ENCODE measurements at regions not wholly inside any gene's neighbourhood (a gene's known extent, or its start where the extent isn't known, plus 50 kb on each side); places are given as distances from the start of the nearest gene placed in this dataset.
A peak's percentile ranks its signal among the peaks of the same experiment; 100 is the strongest.

GRCh38 chr6:170083236-170084051, 207.4 kb downstream of the DLL1 start:
- Histone ChIP-seq H3K27me3 (ENCODE audit: control insufficient read depth in 2 of 2, insufficient read depth in 2 of 2, low read length in 2 of 2) (no peaks in the 10 kb centered on the region), H3K4me1 (ENCODE audit: control insufficient read depth in 2 of 2, insufficient read depth in 2 of 2, low read length in 2 of 2) (peaks cover 5% of the 10 kb centered on the region in 2 donors), H3K27ac (ENCODE audit: low read depth, low read length) (no peak overlapping the region), H3K4me3 (ENCODE audit: low read length) (no peak overlapping the region), H3K36me3 (ENCODE audit: control insufficient read depth in 2 of 3, insufficient read depth in 3 of 3, low read length in 3 of 3) (no peaks in the 10 kb centered on the region), H3K9me3 (ENCODE audit: control insufficient read depth in 2 of 3, low read length in 3 of 3) (no peaks in the 10 kb centered on the region)
- ATAC-seq (no peak), DNase-seq (peak in 1 of 9 donors; percentile 9)
- Mint-ChIP-seq H3K4me3 (peak overlapping the region in 1 of 10 donors; percentile 41), H3K27ac (peak overlapping the region in 3 of 9 donors; percentile 15 to 84 (median 50)), H3K9me3 (peaks cover 0 to 5% (median 1%) of the 10 kb centered on the region in 11 donors), H3K36me3 (peaks cover 0 to 2% (median 0%) of the 10 kb centered on the region in 5 donors), H3K27me3 (no peaks in the 10 kb centered on the region), H3K4me1 (peaks cover 6 to 26% (median 23%) of the 10 kb centered on the region in 7 donors)
- intact Hi-C loops (cut with micrococcal nuclease) = loop anchor here in 1 of 2 donors (10.0 kb wide), 1 partner anchor 61 kb away; no protein-coding TSS in a partner anchor
- CTCF ChIA-PET = no interaction called here
- POLR2A ChIA-PET = no interaction called here

GRCh38 chr6:170082531-170083187, 208.2 kb downstream of the DLL1 start:
- intact Hi-C loops (cut with micrococcal nuclease) = loop anchor here in 1 of 2 donors (10.0 kb wide), 1 partner anchor 62 kb away; no protein-coding TSS in a partner anchor
- DNase-seq (peak in 1 of 9 donors; percentile 19), ATAC-seq (no peak)
- no peaks in the 10 kb centered on the region for H3K4me1 ChIP-seq (ENCODE audit: control insufficient read depth in 2 of 2, insufficient read depth in 2 of 2, low read length in 2 of 2)
- H3K4me3 Mint-ChIP-seq = peak overlapping the region in 1 of 10 donors; percentile 17
- H3K27me3 Mint-ChIP-seq = peaks cover 0 to 3% (median 0%) of the 10 kb centered on the region in 5 donors
- peaks cover 0 to 20% (median 16%) of the 10 kb centered on the region in 7 donors for H3K4me1 Mint-ChIP-seq
- H3K9me3 ChIP-seq (ENCODE audit: control insufficient read depth in 2 of 3, low read length in 3 of 3) = no peaks in the 10 kb centered on the region
- CTCF ChIA-PET = no interaction called here
- H3K36me3 Mint-ChIP-seq = no peaks in the 10 kb centered on the region
- no peak overlapping the region for H3K4me3 ChIP-seq (ENCODE audit: low read length)
- H3K27ac ChIP-seq (ENCODE audit: low read depth, low read length) = peak overlapping the region; percentile 27
- no peaks in the 10 kb centered on the region for H3K27me3 ChIP-seq (ENCODE audit: control insufficient read depth in 2 of 2, insufficient read depth in 2 of 2, low read length in 2 of 2)
- peaks cover 0 to 6% (median 1%) of the 10 kb centered on the region in 11 donors for H3K9me3 Mint-ChIP-seq
- POLR2A ChIA-PET = no interaction called here
- H3K27ac Mint-ChIP-seq = peak overlapping the region in 5 of 9 donors; percentile 7 to 77 (median 18)
- H3K36me3 ChIP-seq (ENCODE audit: control insufficient read depth in 2 of 3, insufficient read depth in 3 of 3, low read length in 3 of 3) = no peaks in the 10 kb centered on the region

DNA sequence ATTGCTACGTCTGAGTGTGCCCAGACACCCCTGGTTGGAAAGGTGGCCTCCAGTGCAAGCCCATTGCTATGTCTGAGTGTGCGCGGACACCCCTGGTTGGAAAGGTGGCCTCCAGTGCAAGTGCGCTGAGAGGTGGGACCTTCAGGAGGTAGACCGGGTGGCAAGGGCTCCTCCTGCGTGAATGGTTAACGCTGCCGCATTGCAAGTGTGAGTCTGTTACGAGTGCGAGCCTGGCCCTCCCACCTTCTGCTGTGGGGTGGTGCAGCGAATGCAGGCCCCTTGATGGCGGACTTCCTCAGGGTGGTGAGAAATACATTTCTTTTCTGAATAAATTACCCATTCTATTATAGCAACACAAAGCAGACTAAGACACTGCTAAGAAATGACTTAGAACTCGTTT, 208.8 kb downstream of the DLL1 start:
- peak overlapping the region in 3 of 9 donors; percentile 11 to 69 (median 18) for H3K27ac Mint-ChIP-seq
- CTCF ChIA-PET = no interaction called here

DNA sequence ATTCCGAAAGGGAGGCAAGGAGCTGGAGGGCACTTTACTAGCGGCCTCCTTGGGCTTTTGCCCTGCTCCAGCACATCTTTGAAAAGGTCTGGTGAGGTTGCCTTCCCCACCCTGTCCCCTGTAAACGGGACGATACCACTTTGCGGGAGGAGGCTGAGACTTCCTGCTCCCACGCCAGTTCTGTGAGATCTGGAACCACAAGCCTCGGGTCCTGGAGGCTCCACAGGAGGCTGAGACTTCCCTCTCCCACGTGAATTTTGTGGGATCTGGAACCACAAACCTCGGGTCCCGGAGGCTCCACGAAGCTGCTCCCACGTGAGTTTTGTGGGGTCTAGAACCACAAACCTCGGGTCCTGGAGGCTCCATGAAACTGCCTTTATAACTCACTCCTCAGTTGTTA, 209.3 kb downstream of the DLL1 start:
- intact Hi-C loops (cut with micrococcal nuclease) = loop anchor here in 1 of 2 donors (10.0 kb wide), 1 partner anchor 63 kb away; no protein-coding TSS in a partner anchor
- CTCF ChIA-PET = no interaction called here

More for the DNA sequence above, 208.8 kb downstream of the DLL1 start:
- H3K4me1 Mint-ChIP-seq = peaks cover 0 to 19% (median 16%) of the 10 kb centered on the region in 7 donors
- Histone ChIP-seq H3K36me3 (ENCODE audit: control insufficient read depth in 2 of 3, insufficient read depth in 3 of 3, low read length in 3 of 3) (no peaks in the 10 kb centered on the region), H3K27me3 (ENCODE audit: control insufficient read depth in 2 of 2, insufficient read depth in 2 of 2, low read length in 2 of 2) (no peaks in the 10 kb centered on the region), H3K9me3 (ENCODE audit: control insufficient read depth in 2 of 3, low read length in 3 of 3) (no peaks in the 10 kb centered on the region), H3K4me1 (ENCODE audit: control insufficient read depth in 2 of 2, insufficient read depth in 2 of 2, low read length in 2 of 2) (no peaks in the 10 kb centered on the region), H3K27ac (ENCODE audit: low read depth, low read length) (no peak overlapping the region), H3K4me3 (ENCODE audit: low read length) (no peak overlapping the region)
- DNase-seq (peak in 1 of 9 donors; percentile 6), ATAC-seq (no peak)
- POLR2A ChIA-PET = no interaction called here
- H3K9me3 Mint-ChIP-seq = peaks cover 0 to 6% (median 1%) of the 10 kb centered on the region in 11 donors
- H3K4me3 Mint-ChIP-seq = no peak overlapping the region
- H3K27me3 Mint-ChIP-seq = peaks cover 0 to 3% (median 0%) of the 10 kb centered on the region in 5 donors
- no peaks in the 10 kb centered on the region for H3K36me3 Mint-ChIP-seq
- intact Hi-C loops (cut with micrococcal nuclease) = loop anchor here in 1 of 2 donors (10.0 kb wide), 1 partner anchor 63 kb away; no protein-coding TSS in a partner anchor

DNA sequence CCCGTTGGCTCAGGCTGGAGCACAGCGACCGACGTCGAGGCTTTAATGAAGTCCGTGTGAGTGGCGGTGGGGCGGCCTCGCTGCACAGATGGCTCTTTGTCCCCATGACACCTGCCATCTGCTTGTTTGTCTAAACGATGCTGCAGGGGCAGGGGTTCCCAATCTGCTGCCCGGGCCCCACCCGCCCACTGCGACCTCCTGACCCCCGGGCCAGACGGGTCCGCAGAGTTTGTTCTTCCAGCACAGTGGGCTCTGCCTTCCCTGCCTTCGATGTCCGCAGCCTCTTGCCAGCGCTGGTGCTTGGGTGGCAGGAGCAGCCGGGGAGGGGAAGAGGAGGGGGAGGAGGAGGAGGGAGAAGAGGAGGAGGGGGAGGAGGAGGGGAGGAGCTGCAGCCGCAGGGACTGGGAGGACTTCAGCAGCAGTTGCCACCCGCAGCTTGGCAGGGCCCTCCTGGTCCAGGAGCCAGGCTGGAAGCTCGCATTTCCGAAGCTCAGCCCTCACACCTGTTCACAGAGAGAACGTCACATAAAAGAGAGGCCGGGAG, 210.0 kb downstream of the DLL1 start:
- DNase-seq (peak in 1 of 9 donors; percentile 7), ATAC-seq (no peak)
- Histone ChIP-seq H3K36me3 (ENCODE audit: control insufficient read depth in 2 of 3, insufficient read depth in 3 of 3, low read length in 3 of 3) (no peaks in the 10 kb centered on the region), H3K27ac (ENCODE audit: low read depth, low read length) (no peak overlapping the region), H3K27me3 (ENCODE audit: control insufficient read depth in 2 of 2, insufficient read depth in 2 of 2, low read length in 2 of 2) (no peaks in the 10 kb centered on the region), H3K4me1 (ENCODE audit: control insufficient read depth in 2 of 2, insufficient read depth in 2 of 2, low read length in 2 of 2) (no peaks in the 10 kb centered on the region), H3K9me3 (ENCODE audit: control insufficient read depth in 2 of 3, low read length in 3 of 3) (no peaks in the 10 kb centered on the region), H3K4me3 (ENCODE audit: low read length) (no peak overlapping the region)
- H3K9me3 Mint-ChIP-seq = peaks cover 0 to 6% (median 0%) of the 10 kb centered on the region in 11 donors
- no peak overlapping the region for H3K4me3 Mint-ChIP-seq
- H3K36me3 Mint-ChIP-seq = no peaks in the 10 kb centered on the region
- intact Hi-C loops (cut with micrococcal nuclease) = loop anchor here in 1 of 2 donors (10.0 kb wide), 1 partner anchor 64 kb away; no protein-coding TSS in a partner anchor
- H3K27me3 Mint-ChIP-seq = peaks cover 0 to 3% (median 0%) of the 10 kb centered on the region in 5 donors
- H3K27ac Mint-ChIP-seq = no peak overlapping the region
- CTCF ChIA-PET = no interaction called here
- H3K4me1 Mint-ChIP-seq = peaks cover 0 to 14% (median 10%) of the 10 kb centered on the region in 7 donors
- POLR2A ChIA-PET = no interaction called here

More for the DNA sequence above, 209.3 kb downstream of the DLL1 start:
- no peaks in the 10 kb centered on the region for H3K36me3 Mint-ChIP-seq
- H3K27me3 ChIP-seq (ENCODE audit: control insufficient read depth in 2 of 2, insufficient read depth in 2 of 2, low read length in 2 of 2) = no peaks in the 10 kb centered on the region
- H3K9me3 ChIP-seq (ENCODE audit: control insufficient read depth in 2 of 3, low read length in 3 of 3) = no peaks in the 10 kb centered on the region
- no peak overlapping the region for H3K27ac Mint-ChIP-seq
- ATAC-seq (no peak), DNase-seq (peak in 1 of 9 donors; percentile 15)
- H3K4me3 ChIP-seq (ENCODE audit: low read length) = no peak overlapping the region
- no peak overlapping the region for H3K4me3 Mint-ChIP-seq
- H3K9me3 Mint-ChIP-seq = peaks cover 0 to 6% (median 1%) of the 10 kb centered on the region in 11 donors
- H3K4me1 Mint-ChIP-seq = peaks cover 0 to 18% (median 15%) of the 10 kb centered on the region in 7 donors
- H3K36me3 ChIP-seq (ENCODE audit: control insufficient read depth in 2 of 3, insufficient read depth in 3 of 3, low read length in 3 of 3) = no peaks in the 10 kb centered on the region
- POLR2A ChIA-PET = no interaction called here
- H3K27ac ChIP-seq (ENCODE audit: low read depth, low read length) = no peak overlapping the region
- H3K4me1 ChIP-seq (ENCODE audit: control insufficient read depth in 2 of 2, insufficient read depth in 2 of 2, low read length in 2 of 2) = no peaks in the 10 kb centered on the region
- peaks cover 0 to 3% (median 0%) of the 10 kb centered on the region in 5 donors for H3K27me3 Mint-ChIP-seq

DNA sequence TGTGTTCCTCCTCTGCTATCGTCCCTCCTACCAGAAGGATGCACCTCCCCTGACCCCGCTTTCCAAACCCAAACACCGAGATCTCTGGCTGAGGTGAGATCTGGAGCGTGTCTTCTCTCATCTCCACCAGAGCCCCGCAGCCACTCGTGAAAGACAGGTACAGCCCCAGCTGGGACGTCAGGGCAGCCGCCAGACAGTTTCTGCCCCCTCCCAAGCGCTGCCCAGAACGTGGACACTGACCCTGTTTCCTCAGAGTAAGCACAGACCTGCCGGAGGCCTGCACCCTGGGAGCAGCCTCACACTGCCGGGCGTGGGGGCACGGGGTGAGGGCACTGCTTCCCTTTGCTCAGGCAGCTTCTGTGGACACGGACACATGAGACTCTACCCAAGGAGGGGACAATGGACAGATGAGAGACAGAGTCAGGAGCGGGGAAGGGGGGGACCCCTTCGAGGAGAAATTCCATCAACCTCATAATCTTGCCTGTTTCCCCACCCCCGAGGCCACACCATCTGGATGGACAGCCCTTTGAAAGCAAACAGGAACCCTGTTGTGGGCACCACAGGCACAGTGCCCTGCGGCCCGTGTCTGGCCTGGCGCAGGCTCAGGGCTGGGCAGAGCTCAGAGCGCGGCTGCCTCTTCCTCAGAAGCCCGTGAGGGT, 210.6 kb downstream of the DLL1 start:
- CTCF ChIA-PET = no interaction called here
- Mint-ChIP-seq H3K36me3 (no peaks in the 10 kb centered on the region), H3K4me1 (peaks cover 0 to 13% (median 10%) of the 10 kb centered on the region in 7 donors), H3K9me3 (peaks cover 0 to 6% (median 0%) of the 10 kb centered on the region in 11 donors), H3K27ac (peak overlapping the region in 2 of 9 donors; percentile 47 to 59), H3K4me3 (no peak overlapping the region), H3K27me3 (peaks cover 0 to 3% (median 0%) of the 10 kb centered on the region in 5 donors)
- Histone ChIP-seq H3K27me3 (ENCODE audit: control insufficient read depth in 2 of 2, insufficient read depth in 2 of 2, low read length in 2 of 2) (no peaks in the 10 kb centered on the region), H3K4me3 (ENCODE audit: low read length) (no peak overlapping the region), H3K27ac (ENCODE audit: low read depth, low read length) (no peak overlapping the region), H3K36me3 (ENCODE audit: control insufficient read depth in 2 of 3, insufficient read depth in 3 of 3, low read length in 3 of 3) (no peaks in the 10 kb centered on the region), H3K9me3 (ENCODE audit: control insufficient read depth in 2 of 3, low read length in 3 of 3) (no peaks in the 10 kb centered on the region), H3K4me1 (ENCODE audit: control insufficient read depth in 2 of 2, insufficient read depth in 2 of 2, low read length in 2 of 2) (no peaks in the 10 kb centered on the region)
- intact Hi-C loops (cut with micrococcal nuclease) = loop anchor here in 1 of 2 donors (10.0 kb wide), 1 partner anchor 65 kb away; no protein-coding TSS in a partner anchor
- POLR2A ChIA-PET = no interaction called here
- peak in 1 of 9 donors; percentile 8 for DNase-seq
- no peak for ATAC-seq

All from naive thymus-derived CD4-positive, alpha-beta T cell (primary cell).